ENCODE measurements at regions not wholly inside any gene's neighbourhood (a gene's known extent, or its start where the extent isn't known, plus 50 kb on each side); places are given as distances from the start of the nearest gene placed in this dataset.
A peak's percentile ranks its signal among the peaks of the same experiment; 100 is the strongest.

DNA sequence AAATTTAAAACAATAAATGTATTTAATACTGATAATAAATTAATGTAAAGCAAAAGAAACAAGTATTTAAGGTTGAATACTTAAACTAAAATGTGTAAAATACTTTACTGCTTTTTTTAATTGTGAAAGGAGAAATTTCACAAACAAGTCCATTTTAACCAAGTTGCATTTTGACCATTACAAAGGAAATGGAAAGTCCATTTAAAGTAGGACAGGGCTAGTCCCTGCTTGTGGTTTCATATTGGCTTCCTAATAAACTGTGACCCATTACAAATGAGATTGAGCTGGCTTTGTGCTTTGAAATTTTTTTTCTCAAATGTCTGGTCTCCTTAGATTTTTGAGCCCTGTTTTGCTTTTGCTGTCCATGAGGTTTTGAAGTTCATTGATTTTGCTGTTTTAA is 527.6 kb downstream of the MAFB start:
- no peak for DNase-seq (ENCODE audit: low read depth)

DNA sequence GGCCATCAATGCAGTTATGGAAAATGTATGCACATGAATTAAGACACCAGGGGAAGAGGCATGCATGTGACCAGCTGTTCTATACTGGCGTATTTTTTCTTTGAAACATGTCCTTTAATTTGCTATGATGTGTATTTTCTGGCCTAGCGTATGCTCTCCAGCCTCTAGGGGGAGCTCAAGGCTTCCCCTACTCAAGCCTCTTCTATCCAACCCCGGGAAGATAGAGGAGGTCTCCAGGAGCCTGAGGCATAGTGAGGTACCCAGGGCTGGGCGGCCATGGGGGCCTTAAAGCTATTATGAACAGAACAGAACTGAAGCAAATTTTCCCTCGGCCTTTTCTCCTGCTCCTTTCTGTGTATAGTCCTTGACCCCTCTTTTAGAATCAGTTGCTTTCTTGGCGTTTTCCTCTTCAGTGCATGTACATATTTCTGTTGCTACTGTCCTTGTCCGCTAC is 528.9 kb downstream of the MAFB start:
- DNase-seq (ENCODE audit: low read depth): peak; percentile 16

DNA sequence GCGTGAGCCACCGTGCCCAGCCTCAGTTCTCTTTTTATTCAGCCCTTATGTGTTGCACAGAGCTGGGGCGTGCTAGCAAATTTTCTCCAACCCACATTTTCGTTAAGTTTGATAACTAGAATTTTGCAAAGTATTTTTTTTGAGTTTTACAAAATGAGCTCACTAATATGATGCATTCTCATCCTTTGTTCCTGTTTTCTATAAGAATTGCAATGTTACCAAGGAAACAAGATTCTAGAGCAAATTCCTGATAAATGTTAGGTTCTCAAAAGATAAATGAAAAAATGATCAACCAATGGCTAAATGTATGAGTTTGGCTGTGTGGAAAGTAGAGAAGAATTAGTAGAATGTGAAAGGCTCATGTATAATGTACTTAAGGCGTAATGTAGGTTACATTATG is 529.8 kb downstream of the MAFB start:
- no peak for DNase-seq (ENCODE audit: low read depth)

DNA sequence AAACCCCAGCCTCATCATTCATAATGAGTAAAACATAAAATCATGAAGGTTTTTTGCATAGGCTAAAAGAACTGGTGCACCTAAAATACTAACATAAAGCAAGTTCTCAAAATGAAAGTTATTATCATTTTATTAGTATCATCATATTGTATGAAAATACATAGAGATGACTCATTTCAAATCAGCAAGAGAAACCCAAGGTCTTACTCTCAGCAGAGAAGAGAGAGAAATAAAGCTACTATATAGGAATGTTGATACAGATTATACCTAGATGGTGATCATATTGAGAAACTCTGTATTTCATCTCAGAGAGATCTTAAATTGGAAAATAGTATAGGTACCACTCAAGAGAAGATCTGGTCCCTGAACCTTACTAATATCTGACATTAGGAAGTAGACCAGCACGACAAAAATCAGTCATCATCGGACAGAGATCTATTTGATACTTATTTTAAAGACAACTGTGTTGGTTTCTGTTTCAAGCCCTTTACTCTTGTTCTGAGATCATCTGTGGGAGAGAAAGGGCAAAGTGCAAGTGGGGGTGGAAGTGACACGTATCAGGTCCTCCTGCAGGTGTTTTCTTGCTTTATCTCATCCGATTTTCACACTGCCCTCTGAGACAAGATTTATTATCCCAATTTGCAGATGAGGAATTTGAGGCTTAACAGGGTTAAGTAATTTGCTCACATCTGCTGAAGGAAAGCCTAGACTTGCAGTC is 532.3 kb downstream of the MAFB start:
- DNase-seq (ENCODE audit: low read depth): no peak

DNA sequence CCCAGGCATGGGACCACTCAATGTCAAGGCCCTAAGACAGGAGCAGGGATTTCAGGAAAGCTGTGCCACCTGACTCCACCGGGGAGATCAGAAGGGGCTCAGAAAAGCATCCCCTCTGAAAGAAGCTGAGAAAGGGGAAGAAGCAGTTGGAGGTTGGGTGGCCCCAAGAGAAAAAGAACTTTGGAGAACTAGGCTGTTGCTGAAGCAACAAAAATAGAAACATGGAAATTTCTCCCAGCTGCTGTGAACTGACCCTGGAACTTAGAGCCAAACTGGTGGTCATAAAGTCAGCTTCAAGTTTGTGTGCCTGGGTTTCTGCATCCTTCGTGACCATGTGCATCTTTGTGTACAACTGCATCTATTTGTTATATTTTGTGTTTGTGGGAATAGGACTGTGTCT is 534.5 kb downstream of the MAFB start:
- no peak for DNase-seq (ENCODE audit: low read depth)

DNA sequence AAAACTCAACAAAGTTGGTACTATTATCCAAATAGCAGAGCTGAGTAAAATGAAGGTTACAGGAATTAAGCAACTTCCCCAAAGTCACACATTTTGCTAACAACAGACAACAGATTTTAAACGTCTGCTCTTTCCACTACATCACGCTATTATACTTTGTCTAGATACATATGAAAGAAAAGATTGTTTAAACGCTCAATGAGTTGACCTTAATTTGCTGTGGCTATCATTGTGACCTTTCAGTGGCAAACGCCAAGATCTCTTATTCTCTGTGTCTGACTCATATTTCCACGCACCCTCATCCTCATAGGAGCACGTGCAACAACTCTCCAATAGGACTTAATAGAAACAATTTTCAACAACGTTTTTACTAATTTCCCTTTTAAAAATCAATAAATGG is 540.1 kb downstream of the MAFB start:
- DNase-seq (ENCODE audit: low read depth): no peak

DNA sequence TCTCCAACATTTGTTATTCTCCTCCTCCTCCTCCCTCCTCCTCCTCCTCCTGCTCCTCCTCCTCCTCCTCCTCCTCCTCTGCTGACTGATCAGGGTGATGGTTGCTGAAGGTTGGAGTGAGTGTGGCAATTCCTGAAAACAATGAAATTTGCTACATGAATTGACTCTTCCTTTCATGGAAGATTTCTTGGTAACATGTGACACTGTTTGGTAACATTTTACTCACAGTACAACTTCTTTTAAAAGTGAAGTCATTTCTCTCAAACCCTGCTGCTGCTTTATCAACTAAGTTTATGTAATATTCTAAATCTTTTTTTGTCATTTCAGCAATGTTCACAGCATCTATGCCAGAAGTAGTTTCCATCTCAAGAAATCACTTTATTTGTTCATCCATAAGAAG is 543.0 kb downstream of the MAFB start:
- DNase-seq (ENCODE audit: low read depth): no peak

DNA sequence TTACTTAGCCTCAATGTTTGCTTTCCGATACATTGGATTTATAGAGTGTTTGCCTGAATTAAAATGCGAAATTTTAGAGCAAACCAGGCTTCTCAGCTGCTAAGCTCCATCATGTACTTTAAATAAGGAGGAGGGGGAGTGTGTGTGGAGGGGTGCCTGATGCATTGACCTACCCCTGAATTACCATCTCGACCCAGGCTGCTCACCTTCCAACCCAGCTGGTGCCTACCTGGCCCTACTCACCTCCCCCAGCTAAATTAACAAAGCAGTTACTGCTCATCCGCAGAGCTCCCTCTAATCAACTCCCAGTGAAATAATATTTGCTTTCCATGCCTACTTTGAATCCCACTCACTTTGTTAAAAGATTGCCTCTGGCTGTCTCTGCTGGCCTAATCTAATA is 544.5 kb downstream of the MAFB start:
- no peak for DNase-seq (ENCODE audit: low read depth)

DNA sequence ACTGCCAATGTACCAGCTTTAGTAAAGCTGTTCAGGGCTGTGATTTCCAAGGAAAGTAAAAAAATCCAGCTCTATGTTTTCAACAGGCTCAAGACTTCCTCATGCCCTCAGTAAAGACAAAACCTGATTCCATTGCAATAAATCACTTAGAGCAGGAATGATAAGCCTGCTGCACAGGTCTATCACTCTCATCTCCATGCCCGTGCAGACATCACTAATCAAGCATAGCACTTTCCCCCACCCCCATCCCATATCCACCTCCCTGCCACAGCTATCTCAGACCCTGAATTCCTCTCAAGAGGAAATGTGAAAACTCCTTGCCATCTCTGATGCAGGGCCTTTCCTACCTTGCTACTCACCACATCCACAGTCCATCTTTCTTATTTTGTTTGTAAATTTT is 554.9 kb downstream of the MAFB start:
- no peak for DNase-seq (ENCODE audit: low read depth)

DNA sequence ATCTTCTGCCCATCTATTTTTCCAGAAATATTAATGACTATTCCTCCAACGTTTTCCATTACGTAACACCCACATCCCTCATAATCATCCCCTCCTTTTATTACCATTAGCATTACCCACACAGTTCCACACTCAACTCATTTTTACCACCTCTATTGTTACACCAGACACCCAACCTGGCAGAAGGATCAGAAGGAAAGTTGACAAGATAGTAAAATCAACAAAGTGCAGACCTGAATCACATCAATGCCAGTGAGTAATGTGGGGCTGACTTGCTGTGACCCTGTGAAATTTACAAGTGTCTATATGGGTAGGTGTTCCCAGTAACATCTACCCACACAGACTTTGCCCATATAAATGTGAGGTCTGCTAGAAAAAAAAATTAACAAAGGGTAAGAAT is 568.2 kb downstream of the MAFB start:
- DNase-seq (ENCODE audit: low read depth): no peak

DNA sequence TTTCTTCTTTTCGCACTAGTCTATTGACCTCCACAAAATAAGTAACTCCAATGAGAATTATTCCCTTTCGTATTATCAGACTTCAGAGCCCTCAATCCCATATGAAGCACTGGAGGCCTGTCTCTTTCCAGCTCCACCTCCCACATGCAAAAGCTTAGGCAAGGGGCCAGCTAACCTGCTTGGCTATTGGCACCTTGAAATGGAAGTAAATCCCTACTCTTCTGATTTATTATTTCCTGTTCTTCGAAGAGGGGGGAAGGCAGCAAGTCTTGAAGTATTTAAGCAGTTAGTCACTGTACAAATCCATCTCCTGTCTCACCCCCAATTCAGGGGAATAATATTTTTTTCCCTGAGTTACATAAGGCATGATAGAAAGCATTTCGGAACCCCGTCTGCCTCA is 577.8 kb downstream of the MAFB start:
- DNase-seq (ENCODE audit: low read depth): no peak

DNA sequence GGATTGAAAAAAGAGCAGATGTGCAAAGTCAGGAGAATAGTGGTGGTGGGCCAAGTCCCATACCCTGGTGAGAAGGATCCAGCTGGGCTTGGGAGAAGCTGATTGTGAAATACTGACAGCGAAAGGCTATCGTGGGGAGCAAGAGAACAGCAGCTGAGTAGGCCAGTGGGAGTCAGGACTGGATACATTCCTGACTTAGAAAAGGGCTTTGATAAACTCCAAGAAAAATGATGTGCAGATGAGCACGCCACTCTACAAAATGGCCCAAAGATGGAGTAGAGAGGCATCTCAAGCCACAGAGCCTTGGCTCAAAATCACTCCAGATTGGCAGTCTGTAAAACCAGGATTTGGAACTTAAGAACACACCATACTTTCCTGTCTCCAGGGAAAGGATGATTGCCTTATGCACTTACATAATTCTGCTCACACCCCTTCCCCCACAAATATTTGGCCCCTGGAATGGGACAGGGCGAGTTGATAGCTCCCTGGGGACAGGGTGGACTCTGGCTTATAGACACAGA is 578.7 kb downstream of the MAFB start:
- no peak for DNase-seq (ENCODE audit: low read depth)

DNA sequence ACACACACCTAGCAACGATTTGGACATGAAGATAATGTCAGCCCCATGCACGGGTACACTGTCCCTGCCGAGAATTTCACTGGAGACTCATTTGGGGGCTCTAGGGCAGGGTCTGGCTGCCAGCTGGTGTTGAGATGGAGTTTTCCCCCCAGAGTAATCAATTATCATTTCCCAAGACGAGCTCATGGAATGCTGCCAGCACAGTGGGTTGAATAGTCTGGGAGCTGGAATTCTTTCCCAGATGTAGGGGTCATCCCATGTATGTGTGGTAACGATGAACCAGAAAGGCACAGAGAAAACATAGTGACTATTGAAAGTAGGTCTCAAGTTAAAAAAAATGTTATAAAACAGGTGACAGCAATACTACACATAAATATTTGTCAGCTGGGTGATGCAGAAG is 579.9 kb downstream of the MAFB start:
- no peak for DNase-seq (ENCODE audit: low read depth)

DNA sequence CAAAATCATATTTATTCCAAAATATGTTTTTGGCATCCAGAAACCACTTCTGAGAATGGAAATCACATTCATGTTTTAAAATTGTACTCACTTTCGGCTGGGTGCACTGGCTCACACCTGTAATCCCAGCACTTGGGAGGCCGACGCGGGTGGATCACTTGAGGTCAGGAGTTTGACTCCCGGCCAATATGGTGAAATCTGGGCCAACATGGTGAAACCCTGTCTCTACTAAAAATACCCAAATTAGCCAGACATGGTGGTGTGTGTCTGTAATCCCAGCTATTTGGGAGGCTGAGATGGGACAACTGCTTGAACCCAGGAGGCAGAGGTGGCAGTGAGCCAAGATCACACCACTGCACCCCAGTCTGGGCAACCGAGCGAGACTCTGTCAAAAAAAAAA is 580.7 kb downstream of the MAFB start:
- no peak for DNase-seq (ENCODE audit: low read depth)

DNA sequence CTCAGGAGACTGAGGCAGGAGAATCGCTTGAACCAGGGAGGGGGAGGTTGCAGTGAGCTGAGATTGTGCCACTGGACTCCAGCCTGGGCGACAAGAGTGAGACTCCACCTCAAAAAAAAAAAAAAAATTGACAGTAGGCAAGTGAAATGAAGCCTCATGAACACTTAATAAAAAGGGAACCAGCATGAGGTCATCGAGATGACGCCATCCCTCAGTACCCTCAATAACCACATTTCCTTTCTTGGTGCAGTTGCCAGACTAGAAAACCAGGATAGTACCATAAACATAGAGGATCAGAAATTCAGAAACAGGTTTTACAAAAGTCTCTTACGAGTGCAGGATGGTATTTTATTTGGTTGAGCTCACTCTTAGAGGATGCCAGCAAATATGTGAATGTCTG is 584.1 kb downstream of the MAFB start:
- no peak for DNase-seq (ENCODE audit: low read depth)

DNA sequence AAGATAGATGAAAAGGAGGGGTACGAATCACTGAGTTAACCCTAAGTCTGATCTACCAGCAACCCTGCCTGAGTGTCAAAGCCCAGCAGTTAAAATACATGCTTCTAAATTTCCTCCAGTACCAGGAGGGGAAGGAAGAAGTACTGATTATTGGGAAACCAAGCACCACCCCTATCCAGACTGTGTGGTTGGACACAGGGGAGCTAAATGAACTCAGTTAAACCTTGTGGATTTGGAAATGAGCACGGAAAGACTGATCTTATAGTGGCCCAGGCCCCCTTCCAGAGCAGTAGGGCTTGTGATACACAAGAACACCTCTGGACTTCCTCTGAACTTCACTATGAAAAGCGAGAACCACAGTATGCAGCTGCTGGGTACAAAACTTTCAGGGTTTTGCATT is 585.6 kb downstream of the MAFB start:
- no peak for DNase-seq (ENCODE audit: low read depth)

DNA sequence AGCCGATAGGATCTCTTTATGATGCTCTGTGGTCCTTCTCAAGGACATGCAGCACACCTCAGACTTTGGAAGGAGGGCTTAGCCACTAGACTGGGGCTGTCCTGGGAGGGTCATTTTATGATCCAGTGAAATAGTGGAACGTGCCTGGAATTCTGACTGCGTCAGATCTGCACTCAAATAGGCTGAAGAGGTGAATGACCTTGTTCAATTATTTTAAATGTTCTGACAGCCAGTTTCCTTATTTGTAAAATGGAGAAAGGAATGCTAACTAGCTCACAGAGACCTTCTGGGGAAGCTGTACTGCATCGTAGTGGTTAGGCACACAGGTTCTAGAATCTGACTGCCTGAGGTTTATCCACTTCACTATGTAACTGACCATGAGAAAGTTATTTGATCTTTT is 587.5 kb downstream of the MAFB start:
- no peak for DNase-seq (ENCODE audit: low read depth)

DNA sequence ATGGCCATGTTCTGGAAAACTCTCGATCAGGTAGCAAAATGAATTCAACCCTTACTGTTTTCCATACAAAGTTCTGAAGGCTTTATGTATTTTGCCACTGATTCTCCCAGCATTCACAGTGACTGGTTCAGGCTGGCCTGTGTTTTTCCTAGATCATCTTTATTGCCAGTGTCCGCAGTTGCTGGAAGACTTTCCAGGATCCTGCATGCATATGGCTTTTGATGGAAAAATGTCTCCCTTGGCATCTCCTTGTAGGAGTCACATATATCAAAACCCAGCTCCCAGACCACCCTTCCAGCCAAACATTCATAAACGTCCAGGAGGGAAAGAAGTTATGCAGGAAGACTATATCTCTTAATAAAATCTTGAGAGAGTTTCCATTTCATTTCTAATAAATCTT is 588.8 kb downstream of the MAFB start:
- no peak for DNase-seq (ENCODE audit: low read depth)

DNA sequence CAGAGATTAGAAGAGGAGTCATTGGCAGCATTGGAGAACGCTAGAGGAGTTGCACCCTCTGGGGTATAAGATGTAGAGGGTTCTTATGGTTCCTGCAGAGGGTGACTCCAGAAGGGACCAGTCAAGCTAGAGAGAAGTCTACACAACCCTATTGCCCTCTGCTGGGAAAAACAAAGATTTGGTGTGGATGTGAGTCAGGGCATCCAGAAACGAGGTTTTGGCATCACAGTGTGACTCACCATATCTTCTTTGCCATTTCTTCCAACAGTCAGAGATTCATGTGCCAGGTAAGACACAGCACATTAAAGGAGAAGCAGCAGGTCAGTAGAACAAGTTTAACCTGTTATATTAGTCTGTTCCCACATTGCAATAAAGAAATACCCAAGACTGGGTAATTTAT is 598.8 kb downstream of the MAFB start:
- no peak for DNase-seq (ENCODE audit: low read depth)

DNA sequence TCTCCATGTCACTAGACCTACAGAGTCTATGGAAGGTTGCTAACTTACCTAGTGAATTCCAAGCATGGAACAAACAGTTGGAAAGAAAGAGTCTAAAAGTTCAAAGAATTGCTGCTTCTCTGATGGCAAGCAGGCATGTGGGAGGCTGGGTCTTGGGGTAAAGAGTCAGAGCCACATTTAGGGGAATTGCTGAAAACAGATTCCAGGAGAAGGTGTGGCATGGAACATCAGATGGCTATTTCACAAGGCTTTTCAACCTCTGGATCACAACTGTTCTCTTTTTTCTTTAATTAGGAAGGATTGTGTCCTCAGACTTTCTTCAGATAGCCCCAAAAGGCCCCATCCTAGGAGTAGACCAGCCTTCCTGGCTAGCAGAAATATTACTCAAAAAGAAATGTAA is 601.5 kb downstream of the MAFB start:
- DNase-seq (ENCODE audit: low read depth): no peak

DNA sequence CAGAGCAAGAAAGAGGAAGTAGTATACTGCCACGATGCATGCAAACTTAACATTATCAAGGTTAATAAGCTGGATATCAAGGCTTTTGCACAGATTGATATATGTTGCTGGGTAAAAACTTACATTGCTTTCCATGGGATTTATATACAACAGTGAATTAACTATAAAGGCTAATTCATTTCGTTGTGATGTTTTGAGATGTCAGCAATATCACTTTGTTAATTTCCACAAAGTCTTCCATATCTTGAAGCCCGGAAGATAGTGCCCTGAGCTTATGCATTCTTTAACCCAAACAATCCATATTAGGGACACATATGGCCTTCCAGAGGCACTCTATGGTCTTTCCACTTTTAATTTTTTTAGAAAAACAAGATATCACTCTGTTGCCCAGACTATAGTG is 603.5 kb downstream of the MAFB start:
- no peak for DNase-seq (ENCODE audit: low read depth)

DNA sequence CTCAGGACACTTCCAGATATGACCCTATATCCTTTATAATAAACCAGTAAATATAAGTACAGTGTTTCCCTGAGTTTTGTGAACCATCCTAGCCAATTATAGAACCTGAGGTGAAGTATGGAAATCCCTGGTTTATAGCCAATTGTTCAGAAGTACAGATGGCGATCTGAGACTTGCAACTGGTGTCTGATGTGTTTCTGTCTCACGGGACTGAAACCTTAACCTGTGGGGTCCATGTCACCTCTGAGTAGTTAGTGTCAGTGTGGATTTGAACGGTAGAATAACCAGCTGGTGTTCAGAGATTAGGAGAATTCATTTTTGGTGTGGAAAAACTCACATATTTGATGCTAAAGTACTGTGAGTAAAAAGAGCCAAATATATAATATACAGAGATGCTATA is 606.6 kb downstream of the MAFB start:
- DNase-seq (ENCODE audit: low read depth): no peak

DNA sequence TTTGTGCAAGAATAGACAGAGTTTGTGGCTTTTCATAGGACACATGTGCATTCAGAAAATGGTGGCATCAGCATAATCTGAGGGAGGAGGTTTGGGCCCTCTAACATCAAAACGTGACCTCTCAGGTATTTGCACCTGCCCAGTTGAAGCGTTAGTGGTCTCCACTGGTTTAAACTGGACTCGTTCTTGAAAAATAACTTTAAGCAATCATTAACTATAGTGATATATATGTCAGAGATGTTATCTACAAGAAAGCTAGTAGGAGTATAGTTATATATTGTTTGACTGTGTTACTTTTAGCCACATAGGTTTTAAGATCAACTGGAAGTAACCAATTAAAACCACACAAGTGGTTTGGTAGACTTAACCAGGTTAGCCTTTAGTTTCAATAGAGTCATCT is 607.4 kb downstream of the MAFB start:
- DNase-seq (ENCODE audit: low read depth): no peak

DNA sequence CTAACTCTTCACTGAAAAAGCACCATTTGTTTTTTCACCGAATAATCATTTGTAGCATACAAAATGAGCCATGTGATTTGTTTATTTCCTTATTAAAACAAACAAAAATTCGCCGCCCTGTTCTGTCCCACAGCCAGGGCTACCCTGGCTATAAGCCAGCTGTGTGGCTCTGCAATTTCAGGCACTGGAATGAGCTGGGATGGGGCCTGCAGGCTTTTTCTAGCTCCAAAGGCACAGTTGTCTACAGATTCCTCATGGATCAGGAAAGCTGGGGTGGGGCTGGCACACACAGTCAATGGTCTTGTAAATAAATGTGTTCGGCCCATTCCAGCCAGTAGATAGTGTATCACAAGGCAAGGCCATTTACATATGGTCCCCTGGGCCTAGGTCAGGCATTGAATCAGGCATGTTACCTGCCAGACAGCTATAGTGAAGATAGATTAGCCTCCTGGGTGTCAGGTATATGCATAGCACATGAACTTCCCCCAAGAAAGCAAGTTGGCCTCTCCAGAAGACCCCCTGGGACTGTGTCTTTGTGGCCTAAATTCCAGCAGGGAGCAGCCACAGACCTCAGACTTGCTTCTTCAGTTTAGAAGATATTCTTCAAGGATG is 608.9 kb downstream of the MAFB start:
- no peak for DNase-seq (ENCODE audit: low read depth)

Measured in Daoy (cell line).